Amniotic epithelial cell (primary cell): ENCODE measurements at regions not wholly inside any gene's neighbourhood (a gene's known extent, or its start where the extent isn't known, plus 50 kb on each side); places are given as distances from the start of the nearest gene placed in this dataset.

Source experiments
- DNase-seq: peaks from one replicate; pipeline ENCODE4 v3.0.0-alpha.2; 2010; ENCODE audit warnings: low read depth

GRCh38 chr15:94008104-94009074, 223.0 kb upstream of the MCTP2 start:
- DNase-seq = peak; percentile 61

- peak; percentile 55 for DNase-seq
Observed at GRCh38 chr15:94004697-94005096, 226.7 kb upstream of the MCTP2 start.

- DNase-seq = no peak
Observed at GRCh38 chr15:94002041-94002440, 229.3 kb upstream of the MCTP2 start.

- no peak for DNase-seq
Observed at GRCh38 chr15:94001255-94001801, 230.0 kb upstream of the MCTP2 start.

- no peak for DNase-seq
Observed at GRCh38 chr15:94000606-94001005, 230.8 kb upstream of the MCTP2 start.

- peak; percentile 17 for DNase-seq
Observed at GRCh38 chr15:93997071-93997658, 234.2 kb upstream of the MCTP2 start.

GRCh38 chr15:93989440-93989998, 241.8 kb upstream of the MCTP2 start:
- no peak for DNase-seq

GRCh38 chr15:93987068-93987467, 244.3 kb upstream of the MCTP2 start:
- DNase-seq = no peak

- DNase-seq = no peak
Observed at GRCh38 chr15:93986400-93986984, 244.9 kb upstream of the MCTP2 start.

- DNase-seq = no peak
Observed at GRCh38 chr15:93985925-93986324, 245.4 kb upstream of the MCTP2 start.

- DNase-seq = no peak
Observed at GRCh38 chr15:93985176-93985575, 246.2 kb upstream of the MCTP2 start.

- no peak for DNase-seq
Observed at GRCh38 chr15:93983526-93983925, 247.8 kb upstream of the MCTP2 start.

GRCh38 chr15:93982226-93982727, 249.1 kb upstream of the MCTP2 start:
- no peak for DNase-seq

- no peak for DNase-seq
Observed at GRCh38 chr15:93981706-93982105, 249.7 kb upstream of the MCTP2 start.

GRCh38 chr15:93980261-93980911, 251.0 kb upstream of the MCTP2 start:
- DNase-seq = no peak

- peak; percentile 3 for DNase-seq
Observed at GRCh38 chr15:93974804-93975481, 256.4 kb upstream of the MCTP2 start.

- DNase-seq = no peak
Observed at GRCh38 chr15:93973287-93973686, 258.1 kb upstream of the MCTP2 start.

GRCh38 chr15:93968773-93969172, 262.6 kb upstream of the MCTP2 start:
- DNase-seq = no peak

- no peak for DNase-seq
Observed at GRCh38 chr15:93965304-93965908, 266.0 kb upstream of the MCTP2 start.

GRCh38 chr15:93954985-93955571, 276.3 kb upstream of the MCTP2 start:
- DNase-seq = no peak
